ENCODE measurements at regions not wholly inside any gene's neighbourhood (a gene's known extent, or its start where the extent isn't known, plus 50 kb on each side); places are given as distances from the start of the nearest gene placed in this dataset.
A peak's percentile ranks its signal among the peaks of the same experiment; 100 is the strongest.

GRCh38 chr2:41924709-41925408, 123.0 kb upstream of the PKDCC start:
- DNase-seq (ENCODE audit: missing footprints): no peak
- no peak for ATAC-seq
- intact Hi-C loops (cut with DNase I): no loop called here

- DNase-seq (ENCODE audit: missing footprints) (no peak), ATAC-seq (peak; percentile 0)
- intact Hi-C loops (cut with DNase I): loop anchor here (2.0 kb wide), 2 partner anchors 19 to 129 kb away; no protein-coding TSS in a partner anchor
These were observed 122.1 kb upstream of the PKDCC start for GRCh38 chr2:41925712-41926111.

- DNase-seq (ENCODE audit: missing footprints) (no peak), ATAC-seq (peak; percentile 24)
- intact Hi-C loops (cut with DNase I): loop anchor here (2.0 kb wide), 2 partner anchors 18 to 128 kb away; no protein-coding TSS in a partner anchor
These were observed 120.9 kb upstream of the PKDCC start for GRCh38 chr2:41926614-41927580.

GRCh38 chr2:41927581-41928264, 120.1 kb upstream of the PKDCC start:
- DNase-seq (ENCODE audit: missing footprints) (peak; percentile 76), ATAC-seq (peak; percentile 5)
- intact Hi-C loops (cut with DNase I): loop anchor here (2.0 kb wide), 2 partner anchors 17 to 127 kb away; no protein-coding TSS in a partner anchor

- intact Hi-C loops (cut with DNase I): no loop called here
- no peak for ATAC-seq
These were observed 119.3 kb upstream of the PKDCC start for GRCh38 chr2:41928526-41928925.

GRCh38 chr2:41930807-41931566, 116.8 kb upstream of the PKDCC start:
- intact Hi-C loops (cut with DNase I): loop anchor here (5.0 kb wide), 1 partner anchor 59 kb away; no protein-coding TSS in a partner anchor
- ATAC-seq: no peak
- DNase-seq (ENCODE audit: missing footprints): no peak

More at GRCh38 chr2:41928526-41928925, 119.3 kb upstream of the PKDCC start:
- DNase-seq (ENCODE audit: missing footprints): no peak

GRCh38 chr2:41932241-41933045, 115.4 kb upstream of the PKDCC start:
- DNase-seq (ENCODE audit: missing footprints) (peak; percentile 88), ATAC-seq (peak; percentile 84)
- intact Hi-C loops (cut with DNase I): loop anchor here (5.0 kb wide), 1 partner anchor 60 kb away; no protein-coding TSS in a partner anchor

GRCh38 chr2:41933046-41933420, 114.8 kb upstream of the PKDCC start:
- DNase-seq (ENCODE audit: missing footprints): no peak
- ATAC-seq: no peak
- intact Hi-C loops (cut with DNase I): loop anchor here (5.0 kb wide), 1 partner anchor 61 kb away; no protein-coding TSS in a partner anchor

GRCh38 chr2:41933585-41934320, 114.1 kb upstream of the PKDCC start:
- no peak for DNase-seq (ENCODE audit: missing footprints)
- peak; percentile 43 for ATAC-seq
- intact Hi-C loops (cut with DNase I): loop anchor here (5.0 kb wide), 1 partner anchor 61 kb away; no protein-coding TSS in a partner anchor

- ATAC-seq (peak; percentile 42), DNase-seq (ENCODE audit: missing footprints) (peak; percentile 72)
- intact Hi-C loops (cut with DNase I): loop anchor here (5.0 kb wide), 1 partner anchor 62 kb away; no protein-coding TSS in a partner anchor
These were observed 113.4 kb upstream of the PKDCC start for GRCh38 chr2:41934329-41934958.

GRCh38 chr2:41935002-41935401, 112.8 kb upstream of the PKDCC start:
- DNase-seq (ENCODE audit: missing footprints) (no peak), ATAC-seq (no peak)
- intact Hi-C loops (cut with DNase I): no loop called here

GRCh38 chr2:41935825-41936224, 112.0 kb upstream of the PKDCC start:
- no peak for ATAC-seq
- DNase-seq (ENCODE audit: missing footprints): no peak
- intact Hi-C loops (cut with DNase I): no loop called here

- intact Hi-C loops (cut with DNase I): no loop called here
These were observed 110.9 kb upstream of the PKDCC start for GRCh38 chr2:41936771-41937463.

GRCh38 chr2:41937464-41937906, 110.3 kb upstream of the PKDCC start:
- intact Hi-C loops (cut with DNase I): no loop called here
- no peak for ATAC-seq
- DNase-seq (ENCODE audit: missing footprints): no peak

More at GRCh38 chr2:41936771-41937463, 110.9 kb upstream of the PKDCC start:
- ATAC-seq (no peak), DNase-seq (ENCODE audit: missing footprints) (no peak)

GRCh38 chr2:41937921-41938708, 109.7 kb upstream of the PKDCC start:
- DNase-seq (ENCODE audit: missing footprints) (no peak), ATAC-seq (peak; percentile 44)
- intact Hi-C loops (cut with DNase I): no loop called here

Measured in Right ventricle myocardium inferior (tissue), 1 donor.